ENCODE measurements at regions not wholly inside any gene's neighbourhood (a gene's known extent, or its start where the extent isn't known, plus 50 kb on each side); places are given as distances from the start of the nearest gene placed in this dataset.

DNA sequence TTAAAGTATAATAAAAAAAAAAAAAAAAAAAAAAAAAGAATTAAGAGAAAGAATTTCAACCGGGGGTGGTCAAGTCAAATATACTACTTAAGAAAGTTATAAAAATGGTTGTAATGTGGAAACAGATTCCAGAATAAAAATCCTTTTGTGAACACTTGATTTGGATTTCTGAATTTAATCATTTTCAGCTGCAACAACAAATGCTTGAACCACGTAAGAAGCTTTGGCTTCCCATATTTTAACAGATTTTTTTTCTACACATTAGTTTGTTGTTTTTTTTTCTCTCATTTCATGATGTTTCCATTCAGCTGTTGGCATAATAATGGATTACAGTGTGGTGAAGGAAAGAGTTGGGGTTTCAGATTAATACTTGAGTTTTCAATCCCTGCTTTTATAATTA is 137.3 kb upstream of the AGR3 start:
- TF ChIP-seq, protein P1, sequence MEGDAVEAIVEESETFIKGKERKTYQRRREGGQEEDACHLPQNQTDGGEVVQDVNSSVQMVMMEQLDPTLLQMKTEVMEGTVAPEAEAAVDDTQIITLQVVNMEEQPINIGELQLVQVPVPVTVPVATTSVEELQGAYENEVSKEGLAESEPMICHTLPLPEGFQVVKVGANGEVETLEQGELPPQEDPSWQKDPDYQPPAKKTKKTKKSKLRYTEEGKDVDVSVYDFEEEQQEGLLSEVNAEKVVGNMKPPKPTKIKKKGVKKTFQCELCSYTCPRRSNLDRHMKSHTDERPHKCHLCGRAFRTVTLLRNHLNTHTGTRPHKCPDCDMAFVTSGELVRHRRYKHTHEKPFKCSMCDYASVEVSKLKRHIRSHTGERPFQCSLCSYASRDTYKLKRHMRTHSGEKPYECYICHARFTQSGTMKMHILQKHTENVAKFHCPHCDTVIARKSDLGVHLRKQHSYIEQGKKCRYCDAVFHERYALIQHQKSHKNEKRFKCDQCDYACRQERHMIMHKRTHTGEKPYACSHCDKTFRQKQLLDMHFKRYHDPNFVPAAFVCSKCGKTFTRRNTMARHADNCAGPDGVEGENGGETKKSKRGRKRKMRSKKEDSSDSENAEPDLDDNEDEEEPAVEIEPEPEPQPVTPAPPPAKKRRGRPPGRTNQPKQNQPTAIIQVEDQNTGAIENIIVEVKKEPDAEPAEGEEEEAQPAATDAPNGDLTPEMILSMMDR (IDR thresholded peaks at IDR 0.05 in 2 of 3, conservative IDR thresholded peaks at IDR 0.05 in 1 of 3; ENCODE audit: borderline replicate concordance in 1 of 3, insufficient read depth in 1 of 3, low read depth in 2 of 3, low read length in 2 of 3): no peak
- TF ChIP-seq EZH2 (IDR thresholded peaks at IDR 0.05): no peak
- TF ChIP-seq, protein P2, sequence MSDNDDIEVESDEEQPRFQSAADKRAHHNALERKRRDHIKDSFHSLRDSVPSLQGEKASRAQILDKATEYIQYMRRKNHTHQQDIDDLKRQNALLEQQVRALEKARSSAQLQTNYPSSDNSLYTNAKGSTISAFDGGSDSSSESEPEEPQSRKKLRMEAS (IDR thresholded peaks at IDR 0.05): no peak
- no peak for TF ChIP-seq POLR2A (IDR thresholded peaks at IDR 0.05; ENCODE audit: borderline replicate concordance, extremely low read depth, insufficient read depth, insufficient read length)
- TF ChIP-seq, protein P3, sequence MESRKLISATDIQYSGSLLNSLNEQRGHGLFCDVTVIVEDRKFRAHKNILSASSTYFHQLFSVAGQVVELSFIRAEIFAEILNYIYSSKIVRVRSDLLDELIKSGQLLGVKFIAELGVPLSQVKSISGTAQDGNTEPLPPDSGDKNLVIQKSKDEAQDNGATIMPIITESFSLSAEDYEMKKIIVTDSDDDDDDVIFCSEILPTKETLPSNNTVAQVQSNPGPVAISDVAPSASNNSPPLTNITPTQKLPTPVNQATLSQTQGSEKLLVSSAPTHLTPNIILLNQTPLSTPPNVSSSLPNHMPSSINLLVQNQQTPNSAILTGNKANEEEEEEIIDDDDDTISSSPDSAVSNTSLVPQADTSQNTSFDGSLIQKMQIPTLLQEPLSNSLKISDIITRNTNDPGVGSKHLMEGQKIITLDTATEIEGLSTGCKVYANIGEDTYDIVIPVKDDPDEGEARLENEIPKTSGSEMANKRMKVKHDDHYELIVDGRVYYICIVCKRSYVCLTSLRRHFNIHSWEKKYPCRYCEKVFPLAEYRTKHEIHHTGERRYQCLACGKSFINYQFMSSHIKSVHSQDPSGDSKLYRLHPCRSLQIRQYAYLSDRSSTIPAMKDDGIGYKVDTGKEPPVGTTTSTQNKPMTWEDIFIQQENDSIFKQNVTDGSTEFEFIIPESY (IDR thresholded peaks at IDR 0.05; ENCODE audit: extremely low read depth, insufficient replicate concordance, low read length): no peak

Data from HCT116 (cell line).